ENCODE measurements at regions not wholly inside any gene's neighbourhood (a gene's known extent, or its start where the extent isn't known, plus 50 kb on each side); places are given as distances from the start of the nearest gene placed in this dataset.

GRCh38 chr9:38224941-38225340 lies 155.9 kb upstream of the SHB start:
- no peak for DNase-seq

- no peak for DNase-seq
Measured at GRCh38 chr9:38216572-38216971, 147.5 kb upstream of the SHB start.

- no peak for DNase-seq
Measured at GRCh38 chr9:38215465-38215864, 146.4 kb upstream of the SHB start.

GRCh38 chr9:38214432-38214831 lies 145.4 kb upstream of the SHB start:
- no peak for DNase-seq

GRCh38 chr9:38213631-38214299 lies 144.7 kb upstream of the SHB start:
- DNase-seq, result no peak

GRCh38 chr9:38212016-38212415 lies 143.0 kb upstream of the SHB start:
- DNase-seq, result no peak

- DNase-seq, result no peak
Measured at GRCh38 chr9:38211002-38211401, 142.0 kb upstream of the SHB start.

GRCh38 chr9:38208206-38208901 lies 139.3 kb upstream of the SHB start:
- DNase-seq, result no peak

- no peak for DNase-seq
Measured at GRCh38 chr9:38207247-38207778, 138.3 kb upstream of the SHB start.

- DNase-seq, result no peak
Measured at GRCh38 chr9:38205279-38205678, 136.3 kb upstream of the SHB start.

GRCh38 chr9:38202336-38202938 lies 133.4 kb upstream of the SHB start:
- no peak for DNase-seq

- no peak for DNase-seq
Measured at GRCh38 chr9:38201844-38202243, 132.8 kb upstream of the SHB start.

- peak in 1 of 14 donors; percentile 2 for DNase-seq
Measured at GRCh38 chr9:38200431-38200830, 131.4 kb upstream of the SHB start.

GRCh38 chr9:38198140-38198539 lies 129.1 kb upstream of the SHB start:
- no peak for DNase-seq

GRCh38 chr9:38196714-38197113 lies 127.7 kb upstream of the SHB start:
- DNase-seq, result no peak

- DNase-seq, result no peak
Measured at GRCh38 chr9:38195737-38196161, 126.7 kb upstream of the SHB start.

- no peak for DNase-seq
Measured at GRCh38 chr9:38194870-38195269, 125.8 kb upstream of the SHB start.

- DNase-seq, result no peak
Measured at GRCh38 chr9:38192731-38193265, 123.8 kb upstream of the SHB start.

- DNase-seq, result no peak
Measured at GRCh38 chr9:38186404-38187115, 117.5 kb upstream of the SHB start.

GRCh38 chr9:38185647-38186403 lies 116.8 kb upstream of the SHB start:
- DNase-seq, result no peak

- DNase-seq, result no peak
Measured at GRCh38 chr9:38183994-38184568, 115.1 kb upstream of the SHB start.

GRCh38 chr9:38182321-38182720 lies 113.3 kb upstream of the SHB start:
- no peak for DNase-seq

Data from C1 segment of cervical spinal cord (tissue), 14 donors.